IMR-90 (cell line): ENCODE measurements at regions not wholly inside any gene's neighbourhood (a gene's known extent, or its start where the extent isn't known, plus 50 kb on each side); places are given as distances from the start of the nearest gene placed in this dataset.

Experiments used
- ATAC-seq: fragments of 200-7000 bp; cut with Tn5 transposase; 2 replicates; pipeline ENCODE4 v1.9.1; 2020; ENCODE audit warnings: low read depth, mild to moderate bottlenecking, moderate library complexity
- BruUV-seq: library from RNA; stranded (reverse); fragments of 400-500 nt; replicated peaks from 2 replicates; lab custom pipeline; 2021; lab: Mats Ljungman, UMichigan
- CTCF ChIA-PET: fragments of 300-600 bp; formaldehyde crosslinking; extraction: SDS; loops from one replicate; lab custom pipeline; 2021; ENCODE audit warnings: antibody characterized with exemption; lab: Yijun Ruan, JAX
- POLR2A ChIA-PET: fragments of 300-600 bp; sonication (Branson Sonifier 250); formaldehyde crosslinking; loops from one replicate; lab custom pipeline; 2022; ENCODE audit warnings: antibody characterized with exemption; ENCODE audit not compliant: unreplicated experiment; lab: Charles Lee
- DNase-seq: peaks from one replicate; pipeline ENCODE4 v3.0.0; 2013
- H2AFZ ChIP-seq: replicated peaks from 2 replicates; pipeline ENCODE3; 2013; ENCODE audit warnings: low read length, mild to moderate bottlenecking; ENCODE audit not compliant: poor library complexity
- H2AK5ac ChIP-seq: 2 replicates; pipeline ENCODE4 v1.6.1; 2013; ENCODE audit warnings: low read depth, low read length, inconsistent platforms
- H2AK9ac ChIP-seq: replicated peaks from 2 replicates; pipeline ENCODE3; 2013; ENCODE audit warnings: mild to moderate bottlenecking, low read depth, low read length, moderate library complexity; ENCODE audit not compliant: poor library complexity
- H2BK120ac ChIP-seq: 2 replicates; pipeline ENCODE4 v1.6.1; 2013; ENCODE audit warnings: low read depth, low read length, inconsistent platforms
- H2BK15ac ChIP-seq: 3 replicates; pipeline ENCODE4 v1.6.1; 2013; ENCODE audit warnings: low read depth, low read length, inconsistent platforms
- H2BK20ac ChIP-seq: 2 replicates; pipeline ENCODE4 v1.6.1; 2013; ENCODE audit warnings: low read depth, mild to moderate bottlenecking, inconsistent platforms, low read length, moderate library complexity
- H2BK5ac ChIP-seq: 2 replicates; pipeline ENCODE4 v1.6.1; 2013; ENCODE audit warnings: mild to moderate bottlenecking, low read depth, low read length, inconsistent platforms; ENCODE audit not compliant: poor library complexity, severe bottlenecking
- H3K14ac ChIP-seq: replicated peaks from 2 replicates; pipeline ENCODE4 v1.6.1; 2013; ENCODE audit warnings: low read depth, low read length, inconsistent platforms
- H3K18ac ChIP-seq: 2 replicates; pipeline ENCODE4 v1.6.1; 2013; ENCODE audit warnings: low read depth, low read length, control low read depth
- H3K23ac ChIP-seq: 2 replicates; pipeline ENCODE4 v1.6.1; 2013; ENCODE audit warnings: low read depth, low read length, inconsistent platforms
- H3K27ac ChIP-seq: 2 replicates; pipeline ENCODE4 v1.5.1; 2013; ENCODE audit warnings: mild to moderate bottlenecking, control low read depth, low read length; ENCODE audit not compliant: insufficient read depth
- H3K27me3 ChIP-seq: 2 replicates; pipeline ENCODE4 v1.6.1; 2013; ENCODE audit warnings: low read length; ENCODE audit not compliant: control insufficient read depth, insufficient read depth
- H3K36me3 ChIP-seq: 2 replicates; pipeline ENCODE4 v1.6.1; 2013; ENCODE audit warnings: low read length, mixed read lengths; ENCODE audit not compliant: control insufficient read depth, insufficient read depth
- H3K4ac ChIP-seq: 2 replicates; pipeline ENCODE4 v1.6.1; 2013; ENCODE audit warnings: low read depth, low read length, inconsistent platforms
- H3K4me1 ChIP-seq: 2 replicates; pipeline ENCODE4 v1.6.1; 2013; ENCODE audit warnings: low read length, mixed read lengths; ENCODE audit not compliant: control insufficient read depth, insufficient read depth
- H3K4me2 ChIP-seq: 2 replicates; pipeline ENCODE4 v1.6.1; 2013; ENCODE audit warnings: low read depth, mild to moderate bottlenecking, control low read depth, low read length, moderate library complexity
- H3K4me3 ChIP-seq: 2 replicates; pipeline ENCODE4 v1.5.1; 2013; ENCODE audit warnings: low read depth, mild to moderate bottlenecking, control low read depth, low read length, moderate library complexity; ENCODE audit not compliant: insufficient read depth
- H3K56ac ChIP-seq: 2 replicates; pipeline ENCODE4 v1.6.1; 2013; ENCODE audit warnings: low read length, inconsistent platforms; ENCODE audit not compliant: insufficient read depth; ENCODE audit errors: extremely low read depth
- H3K79me1 ChIP-seq, 2 experiments: 2 replicates each; pipeline ENCODE4 v1.6.1; 2013; ENCODE audit warnings: low read length in 2 of 2, inconsistent platforms in 1 of 2, low read depth in 1 of 2
- H3K9ac ChIP-seq: 2 replicates; pipeline ENCODE4 v1.6.1; 2013; ENCODE audit warnings: low read depth, low read length, control low read depth
- H3K9me1 ChIP-seq: 2 replicates; pipeline ENCODE4 v1.6.1; 2013; ENCODE audit warnings: low read length, inconsistent platforms; ENCODE audit not compliant: insufficient read depth
- H3K9me3 ChIP-seq: 2 replicates; pipeline ENCODE4 v1.6.1; 2013; ENCODE audit warnings: low read length; ENCODE audit not compliant: control insufficient read depth, insufficient read depth
- H4K20me1 ChIP-seq: 2 replicates; pipeline ENCODE4 v1.6.1; 2013; ENCODE audit warnings: low read length, inconsistent platforms; ENCODE audit not compliant: insufficient read depth
- H4K5ac ChIP-seq: 2 replicates; pipeline ENCODE4 v1.6.1; 2013; ENCODE audit warnings: mild to moderate bottlenecking, low read depth, low read length, control low read depth
- H4K8ac ChIP-seq, 2 experiments: 2 replicates each; pipeline ENCODE4 v1.6.1; 2013; ENCODE audit warnings: low read depth in 2 of 2, low read length in 2 of 2, control low read depth in 1 of 2, inconsistent platforms in 1 of 2
- H4K91ac ChIP-seq: 2 replicates; pipeline ENCODE4 v1.6.1; 2013; ENCODE audit warnings: low read depth, low read length, inconsistent platforms; ENCODE audit not compliant: insufficient read depth
- BHLHE40 ChIP-seq: fragments of 150-350 bp; IDR thresholded peaks from 2 replicates; pipeline ENCODE4 v1.6.1; 2016; ENCODE audit warnings: mild to moderate bottlenecking, low read depth, low read length
- CEBPB ChIP-seq: IDR thresholded peaks from 2 replicates; pipeline ENCODE4 v1.6.1; 2012; ENCODE audit warnings: low read depth, low read length, improper control_type of control experiment
- CHD1 ChIP-seq: IDR thresholded peaks from 2 replicates; pipeline ENCODE4 v1.6.1; 2012; ENCODE audit warnings: low read depth, low read length, improper control_type of control experiment
- ELK1 ChIP-seq: fragments of 150-350 bp; IDR thresholded peaks from 2 replicates; pipeline ENCODE4 v1.6.1; 2016; ENCODE audit warnings: low read depth, mild to moderate bottlenecking, low read length, moderate library complexity, borderline replicate concordance
- FOS ChIP-seq: fragments of 150-350 bp; IDR thresholded peaks from 2 replicates; pipeline ENCODE4 v1.6.1; 2016; ENCODE audit warnings: low read depth, low read length
- MAZ ChIP-seq: IDR thresholded peaks from 2 replicates; pipeline ENCODE4 v1.6.1; 2012; ENCODE audit warnings: low read depth, mild to moderate bottlenecking, low read length, improper control_type of control experiment, moderate library complexity, borderline replicate concordance
- NFE2L2 ChIP-seq: fragments of 150-350 bp; IDR thresholded peaks from 2 replicates; pipeline ENCODE4 v1.6.1; 2016; ENCODE audit warnings: low read depth, mild to moderate bottlenecking, low read length
- POLR2A ChIP-seq: IDR thresholded peaks from 2 replicates; pipeline ENCODE4 v1.6.1; 2012; ENCODE audit warnings: mild to moderate bottlenecking, low read depth, low read length
- RAD21 ChIP-seq: IDR thresholded peaks from 2 replicates; pipeline ENCODE4 v1.6.1; 2012; ENCODE audit warnings: low read length, improper control_type of control experiment
- RCOR1 ChIP-seq: IDR thresholded peaks from 2 replicates; pipeline ENCODE4 v1.6.1; 2012; ENCODE audit warnings: mild to moderate bottlenecking, low read length, improper control_type of control experiment; ENCODE audit not compliant: insufficient replicate concordance
- RFX5 ChIP-seq: IDR thresholded peaks from 2 replicates; pipeline ENCODE4 v1.8.0; 2012; ENCODE audit warnings: low read depth, mild to moderate bottlenecking, low read length, moderate library complexity
- SMC3 ChIP-seq: fragments of 150-350 bp; IDR thresholded peaks from 2 replicates; pipeline ENCODE4 v1.6.1; 2016; ENCODE audit warnings: low read depth, mild to moderate bottlenecking, antibody characterized with exemption, low read length, moderate library complexity
- USF2 ChIP-seq: fragments of 150-350 bp; IDR thresholded peaks from 2 replicates; pipeline ENCODE4 v1.6.1; 2017; ENCODE audit warnings: mild to moderate bottlenecking, antibody characterized with exemption, low read length, low read depth
- WGBS, 2 experiments: methylation state at CpG; one replicate each; pipeline versions ENCODE4 v1.1.5 to v1.1.7; 2013; ENCODE audit warnings: missing lambda C conversion rate in 2 of 2; ENCODE audit not compliant: insufficient read length in 1 of 2; ENCODE audit errors: extremely low coverage in 2 of 2; 5-methylcytosine and 5-hydroxymethylcytosine counted together
- dilution Hi-C: fragments of 300-500 bp; cut with HindIII; formaldehyde crosslinking; loops from one replicate; pipeline ENCODE4 v1.14.3; 2018; ENCODE audit warnings: low sequenced_read_pairs; ENCODE audit not compliant: unreplicated experiment
- in situ Hi-C: fragments of 300-500 bp; cut with MboI; formaldehyde crosslinking; loops from 3 replicates; pipeline ENCODE4 v1.14.3; 2019; ENCODE audit warnings: low sequenced_read_pairs, inconsistent platforms, mixed read lengths
- intact Hi-C: fragments of 100-400 bp; cut with micrococcal nuclease; formaldehyde crosslinking; loops from 2 replicates; pipeline ENCODE4 v1.10.0; 2022
- TF ChIP-seq, protein P1 (sequence below): conservative IDR thresholded peaks from 2 replicates; pipeline ENCODE4 v1.5.1; 2012; ENCODE audit warnings: mild to moderate bottlenecking, low read depth, low read length, improper control_type of control experiment

DNA sequence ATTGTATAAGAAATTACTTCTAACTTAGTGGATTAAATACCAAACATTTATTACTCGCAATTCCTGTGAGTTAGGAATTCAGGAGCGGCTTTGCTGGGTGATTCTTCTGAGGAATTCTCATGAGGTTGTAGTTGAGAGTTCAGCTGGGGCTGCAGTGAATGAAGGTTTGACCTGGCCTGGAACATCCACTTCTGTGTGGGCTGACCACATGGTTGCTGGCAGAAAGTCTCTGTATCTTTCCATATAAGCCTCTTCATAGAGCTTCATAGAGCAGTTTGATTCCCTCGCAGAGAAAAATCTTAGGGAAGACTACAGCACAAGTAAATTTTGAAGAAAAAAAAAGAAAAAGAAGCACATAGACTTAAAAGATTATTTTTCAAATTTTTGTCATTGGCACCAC lies 339.7 kb upstream of the NWD2 start:
- Histone ChIP-seq H3K36me3 (no peaks in the 10 kb centered on the region), H3K9me1 (no peaks in the 10 kb centered on the region), H2BK120ac (no peak overlapping the region), H4K91ac (no peak overlapping the region), H3K4me2 (no peak overlapping the region), H4K20me1 (no peaks in the 10 kb centered on the region), H3K4me1 (no peaks in the 10 kb centered on the region), H3K9me3 (peaks cover 6% of the 10 kb centered on the region; the same call in 1 of the 2 replicates), H4K5ac (no peak overlapping the region), H2AFZ (no peak overlapping the region), H3K14ac (no peak overlapping the region), H3K79me1 (no peaks in the 10 kb centered on the region), H3K4me3 (no peak overlapping the region), H3K27ac (no peak overlapping the region), H2AK9ac (no peak overlapping the region), H2AK5ac (no peak overlapping the region), H3K9ac (no peak overlapping the region), H2BK20ac (no peak overlapping the region), H2BK5ac (no peak overlapping the region), H3K56ac (no peak overlapping the region), H2BK15ac (no peak overlapping the region), H3K27me3 (no peaks in the 10 kb centered on the region), H3K23ac (no peak overlapping the region), H3K4ac (no peak overlapping the region), H4K8ac (no peak overlapping the region), H3K18ac (no peak overlapping the region)
- TF ChIP-seq RAD21 (no peak), NFE2L2 (no peak), FOS (no peak), BHLHE40 (no peak), ELK1 (no peak), RCOR1 (no peak), MAZ (no peak), SMC3 (no peak), USF2 (no peak), CHD1 (no peak), CEBPB (no peak), RFX5 (no peak), POLR2A (no peak)
- TF ChIP-seq, protein P1, sequence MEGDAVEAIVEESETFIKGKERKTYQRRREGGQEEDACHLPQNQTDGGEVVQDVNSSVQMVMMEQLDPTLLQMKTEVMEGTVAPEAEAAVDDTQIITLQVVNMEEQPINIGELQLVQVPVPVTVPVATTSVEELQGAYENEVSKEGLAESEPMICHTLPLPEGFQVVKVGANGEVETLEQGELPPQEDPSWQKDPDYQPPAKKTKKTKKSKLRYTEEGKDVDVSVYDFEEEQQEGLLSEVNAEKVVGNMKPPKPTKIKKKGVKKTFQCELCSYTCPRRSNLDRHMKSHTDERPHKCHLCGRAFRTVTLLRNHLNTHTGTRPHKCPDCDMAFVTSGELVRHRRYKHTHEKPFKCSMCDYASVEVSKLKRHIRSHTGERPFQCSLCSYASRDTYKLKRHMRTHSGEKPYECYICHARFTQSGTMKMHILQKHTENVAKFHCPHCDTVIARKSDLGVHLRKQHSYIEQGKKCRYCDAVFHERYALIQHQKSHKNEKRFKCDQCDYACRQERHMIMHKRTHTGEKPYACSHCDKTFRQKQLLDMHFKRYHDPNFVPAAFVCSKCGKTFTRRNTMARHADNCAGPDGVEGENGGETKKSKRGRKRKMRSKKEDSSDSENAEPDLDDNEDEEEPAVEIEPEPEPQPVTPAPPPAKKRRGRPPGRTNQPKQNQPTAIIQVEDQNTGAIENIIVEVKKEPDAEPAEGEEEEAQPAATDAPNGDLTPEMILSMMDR, result no peak
- ChIA-PET CTCF (no interaction called here), POLR2A (no interaction called here)
- DNase-seq (no peak), ATAC-seq (no peak)
- dilution Hi-C loops, result no loop called here
- intact Hi-C loops, result no loop called here
- WGBS, 2 experiments, result no CpG with 5 or more reads among the region's 3 CpGs
- BruUV-seq, result no TSS peak
- in situ Hi-C loops, result no loop called here
